DND-41 (cell line): ENCODE measurements at regions not wholly inside any gene's neighbourhood (a gene's known extent, or its start where the extent isn't known, plus 50 kb on each side); places are given as distances from the start of the nearest gene placed in this dataset.
A peak's percentile ranks its signal among the peaks of the same experiment; 100 is the strongest.

ENCODE experiments used
- ATAC-seq: fragments of 200-7000 bp; cut with Tn5 transposase; 3 replicates; pipeline ENCODE4 v1.9.1; 2021; ENCODE audit warnings: low read depth; ENCODE audit not compliant: insufficient read depth
- DNase-seq: peaks from one replicate; pipeline ENCODE4 v3.0.0-alpha.2; 2020
- H2AFZ ChIP-seq: 2 replicates; pipeline ENCODE4 v1.6.0; 2012; ENCODE audit warnings: low read depth, low read length
- H3K27ac ChIP-seq: 2 replicates; pipeline ENCODE4 v1.5.1; 2012; ENCODE audit warnings: low read length, inconsistent platforms
- H3K27me3 ChIP-seq: fragments of 200-600 bp; sonication (generic); 2 replicates; pipeline ENCODE4 v1.6.0; 2012; ENCODE audit warnings: low read length, mild to moderate bottlenecking, inconsistent platforms; ENCODE audit not compliant: insufficient read depth, poor library complexity
- H3K36me3 ChIP-seq: 2 replicates; pipeline ENCODE4 v1.5.1; 2012; ENCODE audit warnings: low read length, inconsistent platforms; ENCODE audit not compliant: insufficient read depth
- H3K4me1 ChIP-seq: 2 replicates; pipeline ENCODE4 v1.5.1; 2012; ENCODE audit warnings: mild to moderate bottlenecking, low read length; ENCODE audit not compliant: insufficient read depth
- H3K4me2 ChIP-seq: 2 replicates; pipeline ENCODE4 v1.6.0; 2012; ENCODE audit warnings: mild to moderate bottlenecking, moderate library complexity, low read length, inconsistent platforms; ENCODE audit not compliant: insufficient read depth
- H3K4me3 ChIP-seq, 2 experiments: fragments of 200-600 bp in 1 of 2; shearing (Covaris generic) in 1 of 2; 2 replicates each; pipeline ENCODE4 v1.5.1; 2012 to 2016; ENCODE audit warnings: inconsistent platforms in 2 of 2, low read length in 2 of 2, mild to moderate bottlenecking in 2 of 2, low read depth in 1 of 2, moderate library complexity in 1 of 2
- H3K79me2 ChIP-seq: 2 replicates; pipeline ENCODE4 v1.6.0; 2012; ENCODE audit warnings: low read length, inconsistent platforms; ENCODE audit not compliant: insufficient read depth
- H3K9ac ChIP-seq: 2 replicates; pipeline ENCODE4 v1.6.0; 2012; ENCODE audit warnings: low read depth, mild to moderate bottlenecking, inconsistent platforms, low read length, moderate library complexity
- H3K9me3 ChIP-seq: 2 replicates; pipeline ENCODE4 v1.5.1; 2012; ENCODE audit warnings: low read length, moderate library complexity, mild to moderate bottlenecking, inconsistent platforms; ENCODE audit not compliant: insufficient read depth, severe bottlenecking
- H4K20me1 ChIP-seq: 2 replicates; pipeline ENCODE4 v1.6.0; 2012; ENCODE audit warnings: low read length; ENCODE audit not compliant: insufficient read depth
- EZH2 ChIP-seq: IDR thresholded peaks from 3 replicates; pipeline ENCODE4 v1.6.1; 2012; ENCODE audit warnings: borderline replicate concordance, low read depth, mild to moderate bottlenecking, moderate library complexity, low read length, inconsistent platforms; ENCODE audit not compliant: severe bottlenecking
- TF ChIP-seq, protein P1 (sequence below): IDR thresholded peaks from 2 replicates; pipeline ENCODE4 v1.5.1; 2012; ENCODE audit warnings: borderline replicate concordance, low read length, moderate library complexity, mild to moderate bottlenecking; ENCODE audit not compliant: poor library complexity, severe bottlenecking; ENCODE audit errors: extremely low read depth

DNA sequence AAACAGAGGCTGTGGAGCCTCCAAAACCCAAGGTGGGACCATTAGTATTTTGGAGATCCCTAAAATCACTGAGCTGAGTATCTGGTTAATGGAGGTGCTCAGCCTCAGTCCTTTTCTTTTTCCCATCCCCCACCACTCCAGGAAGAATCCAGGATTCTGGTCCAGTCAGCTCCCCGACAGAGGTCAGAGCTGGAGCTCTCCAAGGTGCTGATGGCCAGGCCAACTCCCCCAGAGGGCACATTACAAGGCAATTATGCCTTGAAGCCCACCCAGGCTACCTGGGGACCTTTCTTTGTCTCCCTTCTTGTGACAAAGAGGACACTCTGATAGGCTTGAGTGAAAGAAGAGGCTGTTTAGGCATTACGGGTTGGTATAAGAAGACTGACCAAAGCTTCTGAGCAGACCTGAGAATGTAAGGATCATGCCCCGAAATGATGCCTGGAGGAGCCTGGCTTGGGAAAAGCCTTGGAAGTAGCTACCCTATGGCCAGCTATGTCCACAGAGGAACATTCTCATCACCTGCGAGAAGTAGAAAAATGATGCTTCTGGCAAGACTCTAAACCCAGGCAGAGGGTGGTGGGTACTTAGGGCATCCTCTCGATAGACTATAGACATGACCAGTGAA lies 102.5 kb upstream of the LDAH start:
- DNase-seq: peak; percentile 18
- no peaks in the 10 kb centered on the region for H3K27me3 ChIP-seq
- no peak for ATAC-seq
- no peaks in the 10 kb centered on the region for H3K36me3 ChIP-seq
- H3K9ac ChIP-seq: no peak overlapping the region
- H3K9me3 ChIP-seq: peaks cover 7% of the 10 kb centered on the region
- H4K20me1 ChIP-seq: no peaks in the 10 kb centered on the region
- no peaks in the 10 kb centered on the region for H3K79me2 ChIP-seq
- no peak overlapping the region for H3K4me2 ChIP-seq
- H3K4me1 ChIP-seq: no peaks in the 10 kb centered on the region
- no peak for TF ChIP-seq EZH2
- TF ChIP-seq, protein P1, sequence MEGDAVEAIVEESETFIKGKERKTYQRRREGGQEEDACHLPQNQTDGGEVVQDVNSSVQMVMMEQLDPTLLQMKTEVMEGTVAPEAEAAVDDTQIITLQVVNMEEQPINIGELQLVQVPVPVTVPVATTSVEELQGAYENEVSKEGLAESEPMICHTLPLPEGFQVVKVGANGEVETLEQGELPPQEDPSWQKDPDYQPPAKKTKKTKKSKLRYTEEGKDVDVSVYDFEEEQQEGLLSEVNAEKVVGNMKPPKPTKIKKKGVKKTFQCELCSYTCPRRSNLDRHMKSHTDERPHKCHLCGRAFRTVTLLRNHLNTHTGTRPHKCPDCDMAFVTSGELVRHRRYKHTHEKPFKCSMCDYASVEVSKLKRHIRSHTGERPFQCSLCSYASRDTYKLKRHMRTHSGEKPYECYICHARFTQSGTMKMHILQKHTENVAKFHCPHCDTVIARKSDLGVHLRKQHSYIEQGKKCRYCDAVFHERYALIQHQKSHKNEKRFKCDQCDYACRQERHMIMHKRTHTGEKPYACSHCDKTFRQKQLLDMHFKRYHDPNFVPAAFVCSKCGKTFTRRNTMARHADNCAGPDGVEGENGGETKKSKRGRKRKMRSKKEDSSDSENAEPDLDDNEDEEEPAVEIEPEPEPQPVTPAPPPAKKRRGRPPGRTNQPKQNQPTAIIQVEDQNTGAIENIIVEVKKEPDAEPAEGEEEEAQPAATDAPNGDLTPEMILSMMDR: no peak
- H3K27ac ChIP-seq: no peak overlapping the region
- no peak overlapping the region for H3K4me3 ChIP-seq
- H2AFZ ChIP-seq: no peak overlapping the region

DNA sequence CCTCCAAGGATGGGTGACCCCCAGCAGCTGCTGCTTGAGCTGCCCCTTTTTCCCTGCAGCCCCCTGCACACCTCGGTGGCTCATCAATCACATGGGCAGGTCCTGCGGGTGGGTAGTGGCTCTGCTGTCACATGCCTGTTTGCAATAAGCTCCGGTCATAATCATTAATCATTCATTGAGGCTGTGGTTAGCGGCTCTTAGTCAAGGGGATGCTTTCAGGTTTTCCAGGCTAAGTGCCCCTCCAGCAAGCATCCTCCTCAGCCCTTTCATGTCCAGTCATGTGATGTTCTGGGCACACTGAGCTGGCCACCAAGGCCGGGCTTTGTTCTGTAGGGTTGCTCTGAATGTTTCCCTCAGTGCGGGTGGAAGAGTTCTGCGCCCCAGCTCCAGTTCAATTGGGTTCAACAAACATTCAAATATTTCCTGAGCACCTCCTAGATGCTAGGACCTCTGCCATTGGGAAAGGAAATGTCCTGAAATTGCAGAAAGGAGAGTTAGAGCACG lies 96.4 kb upstream of the LDAH start:
- Histone ChIP-seq H3K4me3 (no peak overlapping the region), H3K79me2 (no peaks in the 10 kb centered on the region), H3K4me2 (no peak overlapping the region), H3K4me1 (no peaks in the 10 kb centered on the region), H2AFZ (no peak overlapping the region), H4K20me1 (no peaks in the 10 kb centered on the region), H3K27ac (no peak overlapping the region), H3K9me3 (no peaks in the 10 kb centered on the region), H3K36me3 (no peaks in the 10 kb centered on the region), H3K9ac (no peak overlapping the region), H3K27me3 (no peaks in the 10 kb centered on the region)
- DNase-seq (no peak), ATAC-seq (no peak)
- no peak for TF ChIP-seq EZH2
- TF ChIP-seq, protein P1: no peak

DNA sequence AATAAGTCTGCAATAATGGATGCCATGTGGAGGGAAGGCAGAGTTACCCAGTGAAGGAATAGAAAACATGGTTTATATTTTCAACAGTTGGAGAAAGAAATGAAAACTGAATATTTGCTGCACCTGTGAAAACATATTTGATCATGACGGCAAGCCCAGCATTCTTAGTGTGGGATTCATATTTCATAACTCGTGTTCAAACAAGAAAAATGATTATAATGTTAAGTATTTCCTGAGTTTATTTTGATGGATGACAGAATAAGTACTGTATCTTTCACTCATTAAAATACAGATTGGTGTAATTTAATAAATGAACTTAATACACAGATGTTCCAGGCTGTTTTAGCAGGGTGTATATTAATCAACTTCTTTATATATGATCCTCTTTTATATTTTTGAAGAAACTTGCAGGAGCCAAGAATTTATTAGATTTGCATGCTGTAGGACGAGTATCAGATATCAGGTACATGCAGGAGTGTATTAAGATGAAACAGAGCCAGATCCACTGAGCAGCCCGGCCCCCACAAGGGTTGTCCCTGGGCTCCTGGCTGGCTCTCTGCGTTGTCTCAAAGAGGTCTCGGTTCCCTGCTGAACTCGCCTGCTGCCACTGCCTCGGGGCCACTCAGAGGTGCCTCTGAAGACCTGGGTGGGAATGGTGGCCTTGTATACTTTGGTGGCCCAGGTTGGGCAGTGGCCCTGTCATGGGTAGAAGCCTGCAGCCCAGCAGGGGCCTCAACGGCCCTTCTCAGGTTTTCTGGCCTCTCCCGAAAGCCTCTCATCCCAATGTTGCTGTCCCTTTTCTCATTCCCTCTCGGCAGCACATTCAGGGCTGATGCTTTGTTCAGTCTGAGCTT lies 95.0 kb upstream of the LDAH start:
- H3K9ac ChIP-seq: no peak overlapping the region
- no peak for DNase-seq
- H3K79me2 ChIP-seq: no peaks in the 10 kb centered on the region
- H3K4me3 ChIP-seq: no peak overlapping the region
- no peaks in the 10 kb centered on the region for H3K9me3 ChIP-seq
- no peaks in the 10 kb centered on the region for H3K27me3 ChIP-seq
- no peaks in the 10 kb centered on the region for H3K36me3 ChIP-seq
- no peak overlapping the region for H3K27ac ChIP-seq
- H4K20me1 ChIP-seq: no peaks in the 10 kb centered on the region
- no peak overlapping the region for H2AFZ ChIP-seq
- H3K4me2 ChIP-seq: no peak overlapping the region
- no peak for TF ChIP-seq EZH2
- TF ChIP-seq, protein P1: no peak
- ATAC-seq: no peak
- H3K4me1 ChIP-seq: no peaks in the 10 kb centered on the region
